B cell (primary cell): ENCODE measurements at regions not wholly inside any gene's neighbourhood (a gene's known extent, or its start where the extent isn't known, plus 50 kb on each side); places are given as distances from the start of the nearest gene placed in this dataset.

Source experiments
- CTCF ChIP-seq: fragments of 200-600 bp; IDR thresholded peaks from one replicate; pipeline ENCODE4 v1.8.0; 2022; ENCODE audit warnings: antibody characterized with exemption, mild to moderate bottlenecking
- EZH2 ChIP-seq: IDR thresholded peaks from 2 replicates; pipeline ENCODE4 v1.6.1; 2012; ENCODE audit warnings: borderline replicate concordance, low read depth, mild to moderate bottlenecking, moderate library complexity, low read length; ENCODE audit not compliant: insufficient read depth, poor library complexity, severe bottlenecking

DNA sequence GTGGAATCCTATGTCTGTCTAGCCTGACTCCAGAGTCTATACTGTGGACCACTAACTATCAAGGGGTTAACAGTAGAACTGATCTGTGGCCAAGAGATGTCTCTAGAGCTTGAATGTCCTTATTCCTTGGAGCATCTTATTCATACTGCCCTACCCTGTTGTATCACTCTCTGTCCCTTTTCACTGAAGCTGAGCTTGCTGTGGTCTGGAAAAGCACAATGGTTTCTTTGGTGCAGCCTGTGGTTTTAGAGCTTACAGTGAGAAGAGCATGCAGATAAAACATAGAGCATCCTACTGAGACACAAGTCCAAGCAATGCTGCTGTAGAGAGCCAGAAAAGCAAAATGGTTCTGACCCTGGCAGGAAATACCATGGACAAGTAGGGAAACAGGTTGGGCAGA lies 367.0 kb upstream of the ATP2B1 start:
- TF ChIP-seq CTCF, result no peak
- TF ChIP-seq EZH2, result no peak
